ENCODE measurements at regions not wholly inside any gene's neighbourhood (a gene's known extent, or its start where the extent isn't known, plus 50 kb on each side); places are given as distances from the start of the nearest gene placed in this dataset.

DNA sequence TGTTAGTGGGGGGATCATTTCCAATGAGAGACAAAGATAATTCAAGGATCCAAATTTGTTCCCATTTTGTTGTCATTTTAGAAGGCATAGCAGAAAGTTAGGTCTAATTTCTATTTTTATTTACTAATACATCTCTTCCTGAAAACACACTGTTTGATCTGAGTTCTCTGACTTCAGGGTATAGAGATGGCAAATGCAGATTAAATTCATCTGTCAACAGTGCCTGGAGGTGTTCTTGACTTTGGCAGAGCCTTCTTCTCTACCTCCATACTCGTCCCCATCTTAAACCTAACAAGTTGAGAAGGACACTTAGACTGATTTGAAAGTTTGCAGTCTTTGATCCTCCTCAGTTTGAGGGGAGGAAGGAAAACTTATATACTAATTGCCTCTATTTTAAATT, 308.2 kb downstream of the SOX2 start:
- TF ChIP-seq, protein P1, sequence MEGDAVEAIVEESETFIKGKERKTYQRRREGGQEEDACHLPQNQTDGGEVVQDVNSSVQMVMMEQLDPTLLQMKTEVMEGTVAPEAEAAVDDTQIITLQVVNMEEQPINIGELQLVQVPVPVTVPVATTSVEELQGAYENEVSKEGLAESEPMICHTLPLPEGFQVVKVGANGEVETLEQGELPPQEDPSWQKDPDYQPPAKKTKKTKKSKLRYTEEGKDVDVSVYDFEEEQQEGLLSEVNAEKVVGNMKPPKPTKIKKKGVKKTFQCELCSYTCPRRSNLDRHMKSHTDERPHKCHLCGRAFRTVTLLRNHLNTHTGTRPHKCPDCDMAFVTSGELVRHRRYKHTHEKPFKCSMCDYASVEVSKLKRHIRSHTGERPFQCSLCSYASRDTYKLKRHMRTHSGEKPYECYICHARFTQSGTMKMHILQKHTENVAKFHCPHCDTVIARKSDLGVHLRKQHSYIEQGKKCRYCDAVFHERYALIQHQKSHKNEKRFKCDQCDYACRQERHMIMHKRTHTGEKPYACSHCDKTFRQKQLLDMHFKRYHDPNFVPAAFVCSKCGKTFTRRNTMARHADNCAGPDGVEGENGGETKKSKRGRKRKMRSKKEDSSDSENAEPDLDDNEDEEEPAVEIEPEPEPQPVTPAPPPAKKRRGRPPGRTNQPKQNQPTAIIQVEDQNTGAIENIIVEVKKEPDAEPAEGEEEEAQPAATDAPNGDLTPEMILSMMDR (IDR thresholded peaks at IDR 0.05; ENCODE audit: low read length), result no peak
- TF ChIP-seq EZH2 (IDR thresholded peaks at IDR 0.05; ENCODE audit: borderline replicate concordance, low read length), result no peak

All from OCI-LY1 (cell line).